ENCODE measurements at regions not wholly inside any gene's neighbourhood (a gene's known extent, or its start where the extent isn't known, plus 50 kb on each side); places are given as distances from the start of the nearest gene placed in this dataset.

GRCh38 chr10:2729197-2729596, 338.2 kb upstream of the PFKP start:
- TF ChIP-seq POLR2AphosphoS5 (IDR thresholded peaks at IDR 0.05; ENCODE audit: insufficient read depth in 1 of 2, low read depth in 1 of 2): no peak
- TF ChIP-seq CTCF (IDR thresholded peaks at IDR 0.05): no peak
- no peak for TF ChIP-seq POLR2A (IDR thresholded peaks at IDR 0.05)
- H3K9me3 ChIP-seq: no peaks in the 10 kb centered on the region
- H3K4me1 ChIP-seq: no peaks in the 10 kb centered on the region
- H3K27me3 ChIP-seq: no peaks in the 10 kb centered on the region
- H3K4me3 ChIP-seq: no peak overlapping the region
- intact Hi-C loops (cut with DNase I): no loop called here
- DNase-seq (ENCODE audit: extremely low spot score in 2 of 2): no peak
- no peaks in the 10 kb centered on the region for H3K36me3 ChIP-seq
- no peak overlapping the region for H3K27ac ChIP-seq

DNA sequence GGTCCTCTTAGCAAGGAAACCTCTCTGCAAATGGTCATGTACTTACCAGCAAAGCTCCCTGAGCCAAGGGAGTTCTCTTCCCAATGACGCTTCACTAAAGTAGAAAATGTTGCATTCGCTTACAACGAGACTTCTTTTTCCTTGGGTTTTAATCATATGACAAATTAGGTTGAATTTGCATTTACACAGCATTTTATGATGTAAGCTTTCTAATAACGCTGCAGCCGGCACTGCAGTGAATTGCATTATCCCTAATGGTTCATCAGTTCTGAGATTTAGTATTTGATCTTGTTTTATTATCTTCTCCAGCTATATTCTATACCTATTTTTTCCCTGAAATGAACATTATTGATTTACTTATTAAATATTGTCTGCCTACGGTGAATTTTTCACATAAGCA, 339.3 kb upstream of the PFKP start:
- H3K27ac ChIP-seq: no peak overlapping the region
- no peaks in the 10 kb centered on the region for H3K27me3 ChIP-seq
- intact Hi-C loops (cut with DNase I): no loop called here
- TF ChIP-seq POLR2A (IDR thresholded peaks at IDR 0.05) (no peak), POLR2AphosphoS5 (IDR thresholded peaks at IDR 0.05; ENCODE audit: insufficient read depth in 1 of 2, low read depth in 1 of 2) (no peak), CTCF (IDR thresholded peaks at IDR 0.05) (no peak)
- no peak overlapping the region for H3K4me3 ChIP-seq
- no peaks in the 10 kb centered on the region for H3K9me3 ChIP-seq
- H3K4me1 ChIP-seq: no peaks in the 10 kb centered on the region
- no peak for DNase-seq (ENCODE audit: extremely low spot score in 2 of 2)
- H3K36me3 ChIP-seq: no peaks in the 10 kb centered on the region

GRCh38 chr10:2716596-2716995, 350.8 kb upstream of the PFKP start:
- DNase-seq (ENCODE audit: extremely low spot score in 2 of 2): no peak
- Histone ChIP-seq H3K36me3 (no peaks in the 10 kb centered on the region), H3K4me1 (no peaks in the 10 kb centered on the region), H3K9me3 (no peaks in the 10 kb centered on the region), H3K27me3 (no peaks in the 10 kb centered on the region), H3K4me3 (no peak overlapping the region), H3K27ac (no peak overlapping the region)
- intact Hi-C loops (cut with DNase I): no loop called here
- TF ChIP-seq CTCF (IDR thresholded peaks at IDR 0.05) (no peak), POLR2A (IDR thresholded peaks at IDR 0.05) (no peak), POLR2AphosphoS5 (IDR thresholded peaks at IDR 0.05; ENCODE audit: insufficient read depth in 1 of 2, low read depth in 1 of 2) (no peak)

- Histone ChIP-seq H3K27ac (no peak overlapping the region), H3K36me3 (no peaks in the 10 kb centered on the region), H3K4me3 (no peak overlapping the region), H3K4me1 (no peaks in the 10 kb centered on the region), H3K9me3 (no peaks in the 10 kb centered on the region), H3K27me3 (no peaks in the 10 kb centered on the region)
- no peak for DNase-seq (ENCODE audit: extremely low spot score in 2 of 2)
- TF ChIP-seq POLR2A (IDR thresholded peaks at IDR 0.05): no peak
- TF ChIP-seq CTCF (IDR thresholded peaks at IDR 0.05): no peak
- intact Hi-C loops (cut with DNase I): no loop called here
Observed at GRCh38 chr10:2714597-2714996, 352.8 kb upstream of the PFKP start.

- intact Hi-C loops (cut with DNase I): loop anchor here (2.0 kb wide), 1 partner anchor 69 kb away; no protein-coding TSS in a partner anchor
- DNase-seq (ENCODE audit: extremely low spot score in 2 of 2): no peak
- Histone ChIP-seq H3K36me3 (no peaks in the 10 kb centered on the region), H3K27ac (no peak overlapping the region), H3K4me1 (no peaks in the 10 kb centered on the region), H3K27me3 (no peaks in the 10 kb centered on the region), H3K4me3 (no peak overlapping the region), H3K9me3 (no peaks in the 10 kb centered on the region)
- TF ChIP-seq POLR2AphosphoS5 (IDR thresholded peaks at IDR 0.05; ENCODE audit: insufficient read depth in 1 of 2, low read depth in 1 of 2) (no peak), CTCF (IDR thresholded peaks at IDR 0.05) (no peak), POLR2A (IDR thresholded peaks at IDR 0.05) (no peak)
Observed at GRCh38 chr10:2703953-2704352, 363.4 kb upstream of the PFKP start.
